ENCODE measurements at regions not wholly inside any gene's neighbourhood (a gene's known extent, or its start where the extent isn't known, plus 50 kb on each side); places are given as distances from the start of the nearest gene placed in this dataset.

DNA sequence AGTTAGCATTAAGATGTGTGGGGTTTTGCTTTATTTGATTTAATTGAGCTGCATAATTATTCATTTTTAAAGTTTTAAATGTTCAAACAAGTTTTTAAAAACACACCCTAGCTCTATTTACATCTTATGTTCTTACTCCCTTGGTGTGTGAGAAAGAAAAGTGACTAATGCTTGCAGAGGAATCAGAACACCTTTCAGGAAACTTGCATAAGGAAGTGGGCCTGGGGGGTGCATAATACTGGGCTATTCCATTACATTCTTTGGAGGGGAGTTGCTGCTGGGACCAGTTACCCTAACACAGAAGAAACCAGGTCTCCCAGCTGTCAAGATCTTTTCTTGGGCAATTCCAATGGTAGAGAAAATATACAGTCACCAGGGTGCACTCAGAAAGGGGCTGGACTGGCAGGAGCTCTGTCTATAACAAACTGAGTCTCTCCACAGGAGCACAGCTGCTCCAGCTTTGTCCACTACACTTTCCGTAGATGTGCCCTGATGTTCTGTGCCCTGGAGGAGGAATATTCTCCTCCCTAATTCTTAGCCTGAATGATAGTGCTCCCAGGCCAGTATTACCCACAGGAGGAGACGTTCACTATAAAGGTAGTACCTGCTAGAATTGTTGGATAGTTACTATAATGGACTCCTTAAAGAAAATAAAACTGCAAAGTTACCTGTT, 304.2 kb downstream of the CDC14C start:
- no peaks in the 10 kb centered on the region for H3K4me1 ChIP-seq (replicated peaks in 1 of 2)
- H3K4me3 ChIP-seq, result no peak overlapping the region
- H3K27ac ChIP-seq, result no peak overlapping the region
- ATAC-seq (replicated peaks in 6 of 8), result peak in 3 of 8 experiments; percentile 54 to 96 (median 61)
- in situ Hi-C loops (cut with MboI; ENCODE audit: low pct_unique_long_range_greater_than_20kb in 2 of 9, low sequenced_read_pairs in 9 of 9, unreplicated experiment in 9 of 9), result no loop called here
- 0 to 86% (median 41%) methylated on average over 1 to 2 of the region's 2 CpGs; no CpG with 5 or more reads in 2 of the 10 experiments for WGBS, 10 experiments

DNA sequence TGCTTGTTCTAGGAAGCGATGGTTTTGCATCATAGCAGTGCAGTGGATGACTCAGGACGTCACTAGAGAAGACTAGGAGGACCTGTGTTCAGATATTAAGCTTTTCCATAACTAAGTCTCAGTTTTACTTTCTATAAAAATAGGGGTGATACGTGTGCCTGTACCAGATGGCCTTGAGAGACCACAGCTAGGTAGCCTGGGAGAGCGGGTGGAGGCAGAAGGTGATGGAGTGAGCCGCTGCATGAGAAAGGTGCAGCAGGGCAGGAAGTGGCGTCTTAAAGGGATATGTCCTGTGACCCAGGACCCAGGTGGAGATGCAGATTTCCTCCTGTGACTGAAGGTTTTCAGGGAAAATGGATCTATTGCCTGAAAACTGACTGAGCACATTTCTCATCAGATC, 304.9 kb downstream of the CDC14C start:
- in situ Hi-C loops (cut with MboI; ENCODE audit: low pct_unique_long_range_greater_than_20kb in 2 of 9, low sequenced_read_pairs in 9 of 9, unreplicated experiment in 9 of 9), result no loop called here
- no peak overlapping the region for H3K27ac ChIP-seq
- WGBS, 10 experiments, result 0 to 100% (median 75%) methylated on average over 1 to 5 of the region's 6 CpGs; no CpG with 5 or more reads in 1 of the 10 experiments

DNA sequence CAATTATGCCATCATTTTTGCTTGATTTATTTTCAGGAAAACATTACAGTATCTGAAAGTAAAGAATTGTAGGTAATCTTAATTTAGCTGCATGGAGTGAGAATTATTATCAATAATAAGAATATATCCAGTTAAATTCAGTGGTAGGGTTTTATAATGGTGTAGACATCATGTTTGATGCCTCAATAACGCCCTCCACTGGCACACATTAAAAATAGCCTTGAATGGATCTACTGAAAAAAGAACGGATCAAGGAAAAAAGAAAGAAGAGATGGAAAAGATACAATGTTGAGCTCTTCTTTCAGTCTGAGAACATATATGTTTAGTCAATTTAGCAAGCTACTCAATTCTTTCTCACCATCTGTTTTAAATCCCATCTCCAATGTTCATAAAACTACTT, 319.2 kb downstream of the CDC14C start:
- 0 to 69% (median 31%) methylated on average over 1 to 2 of the region's 2 CpGs; no CpG with 5 or more reads in 1 of the 10 experiments for WGBS, 10 experiments
- H3K27ac ChIP-seq, result no peak overlapping the region
- in situ Hi-C loops (cut with MboI; ENCODE audit: low pct_unique_long_range_greater_than_20kb in 2 of 9, low sequenced_read_pairs in 9 of 9, unreplicated experiment in 9 of 9), result no loop called here
- peaks cover 0 to 4% of the 10 kb centered on the region in 2 donors for H3K4me1 ChIP-seq (replicated peaks in 1 of 2)
- no peak for ATAC-seq (replicated peaks in 6 of 8)
- H3K4me3 ChIP-seq, result no peak overlapping the region

More for the DNA sequence above, 304.9 kb downstream of the CDC14C start:
- Histone ChIP-seq H3K4me3 (no peak overlapping the region), H3K4me1 (replicated peaks in 1 of 2) (no peaks in the 10 kb centered on the region)
- ATAC-seq (replicated peaks in 6 of 8), result no peak

DNA sequence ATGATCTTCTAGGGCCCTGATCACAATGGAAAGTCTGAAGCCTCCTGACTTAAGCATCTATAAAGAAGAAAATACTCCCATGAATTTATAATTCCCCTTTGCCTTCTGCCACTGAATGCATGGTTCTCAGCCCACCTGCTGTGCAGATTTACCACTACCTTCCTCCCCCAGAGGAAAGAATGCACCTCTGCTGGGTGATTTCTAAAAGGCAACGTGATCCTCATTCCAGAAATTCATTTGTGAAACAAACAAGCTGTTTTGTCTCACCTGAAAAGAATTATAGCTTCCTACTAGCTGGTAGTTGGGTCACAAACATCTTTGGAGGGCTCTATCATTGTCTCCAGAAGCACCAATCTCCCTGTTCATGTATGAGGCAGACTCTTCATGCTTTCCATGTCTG, 320.2 kb downstream of the CDC14C start:
- 0 to 40% (median 10%) methylated on average over 1 of the region's 1 CpG; no CpG with 5 or more reads in 6 of the 10 experiments for whole genome bisulfite sequencing, 10 experiments

DNA sequence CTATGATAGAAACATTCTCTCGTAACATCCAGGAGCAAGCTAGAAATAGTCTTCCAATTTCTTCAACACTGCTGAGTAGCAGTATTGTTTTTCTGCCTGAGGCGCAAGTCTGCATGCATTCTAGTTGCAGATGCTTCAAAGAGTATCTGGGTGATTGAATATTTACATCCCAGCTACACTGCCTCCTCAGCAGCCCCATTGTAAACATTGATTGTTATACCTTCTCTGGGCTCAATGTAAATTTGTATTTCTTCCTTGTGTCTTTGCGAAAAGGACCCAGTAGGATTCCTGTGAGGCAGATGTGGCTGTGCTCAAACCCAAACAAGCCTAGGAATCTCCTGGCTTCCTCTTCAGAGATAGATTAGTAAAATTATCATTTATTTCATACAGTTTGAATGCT, 320.7 kb downstream of the CDC14C start:
- whole genome bisulfite sequencing, 10 experiments, result 0 to 68% (median 51%) methylated on average over 1 to 3 of the region's 3 CpGs; no CpG with 5 or more reads in 2 of the 10 experiments
- in situ Hi-C loops (cut with MboI; ENCODE audit: low pct_unique_long_range_greater_than_20kb in 2 of 9, low sequenced_read_pairs in 9 of 9, unreplicated experiment in 9 of 9), result no loop called here
- Histone ChIP-seq H3K27ac (no peak overlapping the region), H3K4me1 (replicated peaks in 1 of 2) (peaks cover 0 to 4% of the 10 kb centered on the region in 2 donors), H3K4me3 (no peak overlapping the region)
- ATAC-seq (replicated peaks in 6 of 8), result peak in 3 of 8 experiments; percentile 33 to 64 (median 34)

More for the DNA sequence above, 320.2 kb downstream of the CDC14C start:
- ATAC-seq (replicated peaks in 6 of 8), result no peak
- Histone ChIP-seq H3K4me1 (replicated peaks in 1 of 2) (peaks cover 0 to 4% of the 10 kb centered on the region in 2 donors), H3K4me3 (no peak overlapping the region), H3K27ac (no peak overlapping the region)
- in situ Hi-C loops (cut with MboI; ENCODE audit: low pct_unique_long_range_greater_than_20kb in 2 of 9, low sequenced_read_pairs in 9 of 9, unreplicated experiment in 9 of 9), result no loop called here

DNA sequence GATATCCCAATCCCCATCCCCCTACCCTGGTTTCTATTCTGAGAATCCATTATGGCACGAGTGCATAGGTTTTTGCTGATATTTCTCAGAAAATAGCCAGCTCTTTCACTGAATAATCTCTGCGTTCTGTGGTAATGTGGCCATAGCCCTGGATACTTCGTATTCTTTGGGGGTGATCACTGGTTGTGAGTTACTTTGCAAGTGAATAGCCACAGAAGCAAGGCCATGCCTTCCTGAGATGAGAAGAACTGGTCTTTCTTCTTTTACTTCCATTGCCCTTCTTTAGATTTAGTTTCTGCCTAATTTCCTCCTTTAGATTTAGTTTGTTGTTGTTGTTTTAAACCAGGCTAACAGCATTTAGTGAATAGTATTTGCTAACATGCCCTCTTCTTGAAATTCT, 323.4 kb downstream of the CDC14C start:
- WGBS, 10 experiments, result 6 to 89% (median 34%) methylated on average over 1 to 3 of the region's 3 CpGs; no CpG with 5 or more reads in 1 of the 10 experiments
- no peak overlapping the region for H3K4me3 ChIP-seq
- no peak overlapping the region for H3K27ac ChIP-seq
- ATAC-seq (replicated peaks in 6 of 8), result no peak
- H3K4me1 ChIP-seq (replicated peaks in 1 of 2), result peaks cover 0 to 4% of the 10 kb centered on the region in 2 donors
- in situ Hi-C loops (cut with MboI; ENCODE audit: low pct_unique_long_range_greater_than_20kb in 2 of 9, low sequenced_read_pairs in 9 of 9, unreplicated experiment in 9 of 9), result no loop called here

DNA sequence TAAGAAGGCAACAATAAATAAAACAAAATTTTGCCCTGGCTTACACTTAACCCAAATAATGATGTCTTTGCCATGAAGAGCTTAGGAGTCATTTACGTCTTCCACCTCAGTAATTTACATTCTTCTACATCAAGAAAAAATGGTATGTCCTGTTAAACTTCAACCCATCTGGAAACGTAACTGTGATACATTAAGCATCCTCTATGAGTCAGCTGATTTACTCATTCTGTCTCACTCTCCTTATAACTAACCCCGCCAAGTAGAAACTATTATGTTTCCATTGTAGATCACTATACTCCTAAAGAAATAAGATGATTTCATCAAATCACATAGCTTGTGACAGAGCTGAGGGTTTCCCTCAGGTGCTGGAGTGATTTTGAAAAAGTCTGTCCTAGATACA, 330.7 kb downstream of the CDC14C start:
- in situ Hi-C loops (cut with MboI; ENCODE audit: low pct_unique_long_range_greater_than_20kb in 2 of 9, low sequenced_read_pairs in 9 of 9, unreplicated experiment in 9 of 9), result no loop called here
- 0 to 70% (median 38%) methylated on average over 1 to 3 of the region's 3 CpGs; no CpG with 5 or more reads in 2 of the 10 experiments for WGBS, 10 experiments
- ATAC-seq (replicated peaks in 6 of 8), result peak in 6 of 8 experiments; percentile 49 to 85 (median 66)
- H3K4me1 ChIP-seq (replicated peaks in 1 of 2), result peaks cover 0 to 3% of the 10 kb centered on the region in 2 donors
- H3K27ac ChIP-seq, result no peak overlapping the region
- no peak overlapping the region for H3K4me3 ChIP-seq

DNA sequence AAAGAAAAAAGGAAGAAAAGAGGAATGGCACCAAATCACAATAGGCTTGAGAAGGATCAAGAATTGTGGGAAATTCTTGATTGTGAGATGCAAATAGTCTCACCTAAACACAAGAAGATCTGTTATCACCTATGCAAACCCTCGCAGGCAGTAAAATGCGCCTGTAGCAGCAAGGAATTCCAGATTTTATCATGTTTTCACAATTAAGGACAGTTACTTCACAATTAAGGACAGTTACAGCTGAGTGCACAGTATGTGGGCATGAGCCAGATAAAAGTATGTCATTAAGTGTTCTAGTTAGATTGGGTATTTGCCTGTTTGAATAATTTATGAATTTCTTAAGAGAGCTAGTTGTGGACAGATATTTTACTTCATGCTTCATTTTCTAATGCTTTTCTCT, 336.2 kb downstream of the CDC14C start:
- no peak overlapping the region for H3K27ac ChIP-seq
- in situ Hi-C loops (cut with MboI; ENCODE audit: low pct_unique_long_range_greater_than_20kb in 2 of 9, low sequenced_read_pairs in 9 of 9, unreplicated experiment in 9 of 9), result no loop called here
- no peaks in the 10 kb centered on the region for H3K4me1 ChIP-seq (replicated peaks in 1 of 2)
- ATAC-seq (replicated peaks in 6 of 8), result no peak
- 0 to 100% (median 86%) methylated on average over 1 to 2 of the region's 2 CpGs; no CpG with 5 or more reads in 3 of the 10 experiments for WGBS, 10 experiments
- H3K4me3 ChIP-seq, result no peak overlapping the region

DNA sequence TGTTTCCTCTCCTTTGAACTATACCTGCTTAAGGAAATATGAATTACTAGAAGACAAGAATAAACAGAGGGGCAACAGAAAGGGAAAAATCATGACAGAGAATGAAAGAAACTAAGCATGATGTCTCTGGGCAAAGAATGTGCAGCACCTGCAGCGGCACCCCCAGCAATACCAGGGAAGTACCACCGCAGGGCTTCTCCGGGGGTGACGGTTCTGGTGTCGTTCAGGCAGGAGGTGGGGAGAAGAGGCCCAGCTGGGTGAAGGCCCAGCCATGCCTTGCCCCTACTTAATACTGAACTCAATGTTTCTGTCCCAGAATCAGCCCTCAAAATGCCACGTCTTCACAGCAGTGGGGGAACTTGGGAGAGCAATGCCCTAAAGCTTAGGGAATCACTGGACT, 337.6 kb downstream of the CDC14C start:
- in situ Hi-C loops (cut with MboI; ENCODE audit: low pct_unique_long_range_greater_than_20kb in 2 of 9, low sequenced_read_pairs in 9 of 9, unreplicated experiment in 9 of 9), result no loop called here
- no peaks in the 10 kb centered on the region for H3K4me1 ChIP-seq (replicated peaks in 1 of 2)
- ATAC-seq (replicated peaks in 6 of 8), result no peak
- H3K4me3 ChIP-seq, result no peak overlapping the region
- no peak overlapping the region for H3K27ac ChIP-seq
- 0 to 100% (median 87%) methylated on average over 1 to 5 of the region's 6 CpGs; no CpG with 5 or more reads in 4 of the 10 experiments for WGBS, 10 experiments

DNA sequence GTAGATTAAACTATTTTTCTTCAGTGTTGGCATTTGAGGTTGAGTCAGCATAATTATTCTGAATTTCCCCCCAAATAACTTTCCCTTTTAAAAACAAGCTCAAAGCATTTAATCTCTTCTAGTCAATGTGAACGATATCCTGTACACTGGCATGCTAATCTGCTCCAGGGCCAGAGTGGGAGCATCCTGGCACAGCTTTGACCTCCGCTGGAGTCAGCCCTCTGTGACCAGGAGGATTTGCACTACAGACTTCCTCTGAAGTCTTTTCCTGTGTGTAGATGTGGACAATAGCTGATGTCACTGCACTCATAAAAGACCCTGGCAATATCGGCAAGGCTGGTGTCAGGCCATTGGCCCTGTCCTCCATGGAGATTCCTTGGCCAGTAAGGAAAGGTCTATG, 340.2 kb downstream of the CDC14C start:
- 0 to 100% (median 40%) methylated on average over 1 to 2 of the region's 3 CpGs; no CpG with 5 or more reads in 5 of the 10 experiments for WGBS, 10 experiments
- ATAC-seq (replicated peaks in 6 of 8), result no peak
- H3K4me1 ChIP-seq (replicated peaks in 1 of 2), result no peaks in the 10 kb centered on the region
- in situ Hi-C loops (cut with MboI; ENCODE audit: low pct_unique_long_range_greater_than_20kb in 2 of 9, low sequenced_read_pairs in 9 of 9, unreplicated experiment in 9 of 9), result no loop called here
- H3K4me3 ChIP-seq, result no peak overlapping the region
- H3K27ac ChIP-seq, result no peak overlapping the region

DNA sequence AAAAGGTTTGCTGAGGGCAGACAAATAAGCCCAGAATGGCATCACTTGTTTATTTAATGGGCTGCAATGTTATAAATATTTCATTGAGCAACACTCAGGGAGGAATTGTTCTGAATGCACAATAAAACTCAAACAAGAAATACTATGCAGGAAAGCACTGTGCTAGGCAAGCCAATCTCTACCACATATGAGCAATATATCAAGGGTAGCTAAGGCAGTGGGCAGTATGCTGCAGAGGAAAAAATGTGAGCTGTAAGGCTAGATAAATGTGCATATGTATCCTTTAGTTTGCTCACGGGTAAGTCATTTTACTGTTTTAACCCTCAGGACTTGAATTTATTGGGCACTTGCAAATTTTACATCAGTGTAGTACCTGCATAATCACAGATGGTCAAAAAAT, 349.6 kb downstream of the CDC14C start:
- no peak overlapping the region for H3K4me3 ChIP-seq
- H3K4me1 ChIP-seq (replicated peaks in 1 of 2), result peaks cover 0 to 12% of the 10 kb centered on the region in 2 donors
- WGBS, 10 experiments, result 0 to 69% (median 10%) methylated on average over 1 of the region's 1 CpG; no CpG with 5 or more reads in 3 of the 10 experiments
- no peak overlapping the region for H3K27ac ChIP-seq
- in situ Hi-C loops (cut with MboI; ENCODE audit: low pct_unique_long_range_greater_than_20kb in 2 of 9, low sequenced_read_pairs in 9 of 9, unreplicated experiment in 9 of 9), result no loop called here
- ATAC-seq (replicated peaks in 6 of 8), result peak in 6 of 8 experiments; percentile 25 to 97 (median 77)

DNA sequence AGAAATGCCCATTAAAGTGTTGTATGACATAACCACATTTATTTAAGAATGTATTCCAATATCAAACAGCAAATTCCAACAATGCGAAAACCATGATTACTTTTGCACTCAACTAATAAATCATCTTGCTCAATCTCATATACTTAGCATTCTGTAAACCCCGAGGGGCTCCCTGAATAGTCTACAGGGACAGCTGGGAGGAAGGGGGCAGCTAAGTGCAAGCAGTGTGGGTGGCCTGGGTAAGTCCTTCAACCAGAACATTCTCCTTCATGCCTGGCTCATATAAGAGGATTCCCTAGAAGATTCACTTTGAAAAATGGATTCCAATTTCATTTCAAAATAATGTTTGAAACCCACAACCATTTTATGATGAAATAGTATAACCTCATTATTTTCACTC, 355.5 kb downstream of the CDC14C start:
- Histone ChIP-seq H3K4me1 (replicated peaks in 1 of 2) (peaks cover 2 to 4% of the 10 kb centered on the region in 2 donors), H3K4me3 (no peak overlapping the region), H3K27ac (no peak overlapping the region)
- WGBS, 10 experiments, result 14 to 89% (median 80%) methylated on average over 1 to 2 of the region's 2 CpGs; no CpG with 5 or more reads in 3 of the 10 experiments
- ATAC-seq (replicated peaks in 6 of 8), result peak in 1 of 8 experiments; percentile 36
- in situ Hi-C loops (cut with MboI; ENCODE audit: low pct_unique_long_range_greater_than_20kb in 2 of 9, low sequenced_read_pairs in 9 of 9, unreplicated experiment in 9 of 9), result no loop called here

DNA sequence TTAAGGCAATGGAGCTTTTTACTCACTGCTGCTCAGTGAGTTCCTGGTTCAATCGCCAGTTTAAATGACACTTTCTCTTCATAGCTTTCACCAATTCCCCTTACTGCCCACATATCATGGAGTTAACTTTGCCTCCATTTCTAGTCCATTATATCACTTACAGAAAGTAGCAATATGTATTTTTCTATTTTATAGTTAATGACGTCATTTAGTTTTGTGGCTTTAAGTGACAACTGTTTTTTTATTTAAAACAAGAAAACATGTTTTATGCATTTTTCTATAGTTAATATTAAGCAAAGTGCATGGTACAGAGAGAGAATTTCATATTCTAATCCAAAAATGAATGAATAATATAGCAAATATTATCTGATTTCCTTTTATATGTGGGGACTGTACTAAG, 363.3 kb downstream of the CDC14C start:
- ATAC-seq (replicated peaks in 6 of 8), result no peak
- Histone ChIP-seq H3K4me3 (no peak overlapping the region), H3K27ac (no peak overlapping the region), H3K4me1 (replicated peaks in 1 of 2) (peaks cover 0 to 5% of the 10 kb centered on the region in 2 donors)
- 0 to 100% (median 94%) methylated on average over 1 to 2 of the region's 2 CpGs for WGBS, 10 experiments
- in situ Hi-C loops (cut with MboI; ENCODE audit: low pct_unique_long_range_greater_than_20kb in 2 of 9, low sequenced_read_pairs in 9 of 9, unreplicated experiment in 9 of 9), result no loop called here

DNA sequence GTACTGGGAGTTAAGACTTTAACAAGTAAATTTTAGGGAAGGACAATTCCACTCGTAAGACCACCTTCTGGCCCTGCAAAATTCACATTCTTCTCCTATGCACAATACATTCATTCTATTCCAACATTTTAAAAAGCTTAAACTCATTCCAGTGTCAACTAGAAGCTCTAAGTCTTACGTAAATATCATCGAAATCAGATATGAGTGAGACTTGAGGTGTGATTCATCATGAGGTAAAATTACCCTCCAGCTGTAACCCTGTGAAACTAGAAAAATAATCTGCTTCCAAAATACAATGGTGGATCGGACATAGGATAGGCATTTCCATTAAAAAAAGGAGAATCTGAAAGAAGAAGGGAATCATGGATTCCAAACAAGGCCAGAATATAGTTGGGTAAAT, 370.3 kb downstream of the CDC14C start:
- WGBS, 10 experiments, result 7 to 100% (median 89%) methylated on average over 1 to 4 of the region's 4 CpGs
- no peak overlapping the region for H3K27ac ChIP-seq
- in situ Hi-C loops (cut with MboI; ENCODE audit: low pct_unique_long_range_greater_than_20kb in 2 of 9, low sequenced_read_pairs in 9 of 9, unreplicated experiment in 9 of 9), result no loop called here
- peaks cover 0 to 5% of the 10 kb centered on the region in 2 donors for H3K4me1 ChIP-seq (replicated peaks in 1 of 2)
- no peak overlapping the region for H3K4me3 ChIP-seq
- no peak for ATAC-seq (replicated peaks in 6 of 8)

Data from motor neuron (in vitro differentiated cells).